IPS-NIHi7 (cell line): ENCODE measurements at regions not wholly inside any gene's neighbourhood (a gene's known extent, or its start where the extent isn't known, plus 50 kb on each side); places are given as distances from the start of the nearest gene placed in this dataset.
"Not testable (repeated sequence)": the region's sequence is repeated elsewhere in the genome, so short reads cannot be mapped to it uniquely, and the experiment has no call there.

Experiments used
- DNase-seq: peaks from one replicate; pipeline ENCODE4 v3.0.0; 2012; ENCODE audit warnings: mixed read lengths; ENCODE audit errors: extremely low spot score

- DNase-seq: no peak
Observed at GRCh38 chr9:97773091-97773490, 76.0 kb upstream of the XPA start.

GRCh38 chr9:97773723-97774122, 76.6 kb upstream of the XPA start:
- DNase-seq: no peak

- DNase-seq: no peak
Observed at GRCh38 chr9:97774673-97775072, 77.5 kb upstream of the XPA start.

- DNase-seq: not testable (repeated sequence)
Observed at GRCh38 chr9:97778740-97779139, 74.3 kb upstream of the FOXE1 start.

- DNase-seq: no peak
Observed at GRCh38 chr9:97779608-97780007, 73.4 kb upstream of the FOXE1 start.

- no peak for DNase-seq
Observed at GRCh38 chr9:97781902-97782301, 71.1 kb upstream of the FOXE1 start.

GRCh38 chr9:97786341-97786740, 66.7 kb upstream of the FOXE1 start:
- DNase-seq: peak; percentile 48

GRCh38 chr9:97787551-97787950, 65.5 kb upstream of the FOXE1 start:
- no peak for DNase-seq

- no peak for DNase-seq
Observed at GRCh38 chr9:97788763-97789663, 64.0 kb upstream of the FOXE1 start.

GRCh38 chr9:97790542-97790941, 62.5 kb upstream of the FOXE1 start:
- DNase-seq: no peak

GRCh38 chr9:97791542-97791941, 61.5 kb upstream of the FOXE1 start:
- no peak for DNase-seq

- no peak for DNase-seq
Observed at GRCh38 chr9:97793067-97793466, 60.0 kb upstream of the FOXE1 start.

GRCh38 chr9:97794666-97795065, 58.4 kb upstream of the FOXE1 start:
- DNase-seq: no peak

- DNase-seq: not testable (repeated sequence)
Observed at GRCh38 chr9:97796176-97796575, 56.9 kb upstream of the FOXE1 start.

GRCh38 chr9:97801180-97801579, 51.8 kb upstream of the FOXE1 start:
- no peak for DNase-seq

- DNase-seq: peak; percentile 52
Observed at GRCh38 chr9:97802276-97802675, 50.8 kb upstream of the FOXE1 start.

- peak; percentile 93 for DNase-seq
Observed at GRCh38 chr9:97803167-97804058, 49.6 kb upstream of the FOXE1 start.
